Mesendoderm (in vitro differentiated cells): ENCODE measurements at regions not wholly inside any gene's neighbourhood (a gene's known extent, or its start where the extent isn't known, plus 50 kb on each side); places are given as distances from the start of the nearest gene placed in this dataset.

ENCODE experiments used
- DNase-seq: peaks from one replicate; pipeline ENCODE4 v3.0.0; 2013
- H2AK5ac ChIP-seq: 2 replicates; pipeline ENCODE4 v1.6.1; 2013; ENCODE audit warnings: low read length, inconsistent platforms
- H2BK120ac ChIP-seq: 2 replicates; pipeline ENCODE4 v1.6.1; 2013; ENCODE audit warnings: low read depth, mild to moderate bottlenecking, low read length, moderate library complexity, mixed read lengths
- H2BK15ac ChIP-seq: replicated peaks from 2 replicates; pipeline ENCODE4 v1.6.1; 2013; ENCODE audit warnings: low read depth, mild to moderate bottlenecking, moderate library complexity
- H2BK5ac ChIP-seq: 2 replicates; pipeline ENCODE4 v1.6.1; 2013; ENCODE audit warnings: low read length, inconsistent platforms
- H3K18ac ChIP-seq: 2 replicates; pipeline ENCODE4 v1.6.1; 2013; ENCODE audit warnings: mild to moderate bottlenecking, low read length, mixed read lengths
- H3K23ac ChIP-seq: one replicate; pipeline ENCODE4 v1.6.1; 2013; ENCODE audit warnings: low read length
- H3K27ac ChIP-seq: 2 replicates; pipeline ENCODE4 v1.5.1; 2013; ENCODE audit warnings: low read depth, mild to moderate bottlenecking, inconsistent platforms, low read length, moderate library complexity
- H3K27me3 ChIP-seq: 2 replicates; pipeline ENCODE4 v1.6.1; 2013; ENCODE audit warnings: low read length, control low read depth, mild to moderate bottlenecking, inconsistent platforms; ENCODE audit not compliant: insufficient read depth, poor library complexity
- H3K36me3 ChIP-seq: 2 replicates; pipeline ENCODE4 v1.6.1; 2013; ENCODE audit warnings: low read length, inconsistent platforms; ENCODE audit not compliant: control insufficient read depth, insufficient read depth
- H3K4ac ChIP-seq: one replicate; pipeline ENCODE4 v1.6.1; 2013; ENCODE audit warnings: low read depth, mild to moderate bottlenecking, low read length, moderate library complexity
- H3K4me1 ChIP-seq: 2 replicates; pipeline ENCODE4 v1.6.1; 2013; ENCODE audit warnings: low read depth, low read length, inconsistent platforms; ENCODE audit not compliant: control insufficient read depth
- H3K4me2 ChIP-seq: 2 replicates; pipeline ENCODE4 v1.6.1; 2013; ENCODE audit warnings: low read length
- H3K4me3 ChIP-seq: 2 replicates; pipeline ENCODE4 v1.5.1; 2013; ENCODE audit warnings: mild to moderate bottlenecking, low read length
- H3K56ac ChIP-seq: one replicate; pipeline ENCODE4 v1.6.1; 2013; ENCODE audit warnings: low read length
- H3K79me1 ChIP-seq: 2 replicates; pipeline ENCODE4 v1.6.1; 2013; ENCODE audit warnings: low read length, inconsistent platforms
- H3K79me2 ChIP-seq: 2 replicates; pipeline ENCODE4 v1.6.1; 2013; ENCODE audit warnings: mild to moderate bottlenecking, low read length; ENCODE audit not compliant: control insufficient read depth, insufficient read depth
- H3K9ac ChIP-seq: 2 replicates; pipeline ENCODE4 v1.6.1; 2013; ENCODE audit warnings: low read length, inconsistent platforms
- H4K5ac ChIP-seq: one replicate; pipeline ENCODE4 v1.6.1; 2013; ENCODE audit warnings: low read length
- H4K8ac ChIP-seq: one replicate; pipeline ENCODE4 v1.6.1; 2013; ENCODE audit warnings: low read depth, mild to moderate bottlenecking, control low read depth, low read length, moderate library complexity
- WGBS: extraction: QIAGEN DNeasy Blood & Tissue Kit; methylation state at CpG from one replicate; pipeline ENCODE4 v1.1.7; 2013; ENCODE audit warnings: low lambda C conversion rate, missing lambda C conversion rate; ENCODE audit not compliant: insufficient coverage; ENCODE audit errors: extremely low coverage; 5-methylcytosine and 5-hydroxymethylcytosine counted together

DNA sequence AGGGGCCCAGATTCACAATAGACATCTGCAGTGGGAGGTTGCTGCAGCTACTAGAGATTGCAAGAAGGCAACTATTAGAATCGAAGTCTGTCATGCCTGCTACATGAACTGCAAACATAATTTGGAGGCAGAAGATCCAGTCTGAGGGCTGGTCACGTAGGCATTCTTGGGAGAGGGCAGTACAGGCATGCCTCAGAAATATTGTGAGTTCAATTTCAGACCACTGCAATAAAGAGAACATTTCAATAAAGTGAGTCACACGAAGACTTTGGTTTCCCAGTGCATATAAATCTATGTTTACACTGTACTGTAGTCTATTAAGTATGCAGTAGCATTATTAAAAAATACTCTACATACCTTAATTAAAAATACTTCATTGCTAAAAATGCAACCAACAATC, 585.8 kb upstream of the FAT1 start:
- no peak for DNase-seq
- H3K36me3 ChIP-seq: no peaks in the 10 kb centered on the region
- no peak overlapping the region for H3K56ac ChIP-seq
- no peak overlapping the region for H4K5ac ChIP-seq
- no peaks in the 10 kb centered on the region for H3K79me2 ChIP-seq
- no peaks in the 10 kb centered on the region for H3K27me3 ChIP-seq
- H2AK5ac ChIP-seq: no peak overlapping the region
- H3K4me1 ChIP-seq: no peaks in the 10 kb centered on the region
- H2BK5ac ChIP-seq: no peak overlapping the region
- H3K18ac ChIP-seq: no peak overlapping the region
- no CpG with 5 or more reads among the region's 3 CpGs for WGBS
- H3K79me1 ChIP-seq: no peaks in the 10 kb centered on the region
- no peak overlapping the region for H3K9ac ChIP-seq
- no peak overlapping the region for H3K4me2 ChIP-seq
- no peak overlapping the region for H2BK15ac ChIP-seq
- no peak overlapping the region for H3K4me3 ChIP-seq
- no peak overlapping the region for H3K27ac ChIP-seq
- H4K8ac ChIP-seq: no peak overlapping the region
- no peak overlapping the region for H3K4ac ChIP-seq
- H2BK120ac ChIP-seq: no peak overlapping the region
- H3K23ac ChIP-seq: no peak overlapping the region

DNA sequence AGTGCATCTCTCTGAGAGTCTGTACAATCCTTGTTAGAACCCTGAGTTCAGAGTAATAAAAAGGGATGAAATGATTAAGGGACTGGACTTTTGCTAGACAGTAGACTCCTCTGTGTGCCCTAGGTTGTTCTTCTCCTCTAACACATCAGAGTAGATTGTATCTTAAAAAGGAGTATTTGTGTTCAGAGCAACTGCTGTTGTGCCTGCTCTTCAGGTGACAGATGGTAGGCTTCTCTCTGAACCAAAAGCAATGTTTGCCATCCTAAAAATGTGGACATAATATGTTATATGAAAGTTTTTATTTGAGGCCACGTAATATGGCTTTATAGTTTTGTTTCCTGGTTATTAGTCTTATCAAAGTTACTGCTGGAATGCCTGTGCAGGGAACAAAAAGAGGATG, 588.6 kb upstream of the FAT1 start:
- no peak overlapping the region for H3K9ac ChIP-seq
- H3K27me3 ChIP-seq: no peaks in the 10 kb centered on the region
- no CpG with 5 or more reads among the region's 1 CpG for WGBS
- no peak overlapping the region for H2AK5ac ChIP-seq
- H2BK5ac ChIP-seq: no peak overlapping the region
- H3K79me1 ChIP-seq: no peaks in the 10 kb centered on the region
- H3K4me1 ChIP-seq: no peaks in the 10 kb centered on the region
- H3K36me3 ChIP-seq: no peaks in the 10 kb centered on the region
- H3K79me2 ChIP-seq: no peaks in the 10 kb centered on the region
- H4K5ac ChIP-seq: no peak overlapping the region
- no peak overlapping the region for H3K23ac ChIP-seq
- no peak overlapping the region for H2BK120ac ChIP-seq
- no peak for DNase-seq
- H2BK15ac ChIP-seq: no peak overlapping the region
- H3K56ac ChIP-seq: no peak overlapping the region
- H4K8ac ChIP-seq: no peak overlapping the region
- H3K4me3 ChIP-seq: no peak overlapping the region
- no peak overlapping the region for H3K27ac ChIP-seq
- no peak overlapping the region for H3K4ac ChIP-seq
- no peak overlapping the region for H3K18ac ChIP-seq
- no peak overlapping the region for H3K4me2 ChIP-seq

DNA sequence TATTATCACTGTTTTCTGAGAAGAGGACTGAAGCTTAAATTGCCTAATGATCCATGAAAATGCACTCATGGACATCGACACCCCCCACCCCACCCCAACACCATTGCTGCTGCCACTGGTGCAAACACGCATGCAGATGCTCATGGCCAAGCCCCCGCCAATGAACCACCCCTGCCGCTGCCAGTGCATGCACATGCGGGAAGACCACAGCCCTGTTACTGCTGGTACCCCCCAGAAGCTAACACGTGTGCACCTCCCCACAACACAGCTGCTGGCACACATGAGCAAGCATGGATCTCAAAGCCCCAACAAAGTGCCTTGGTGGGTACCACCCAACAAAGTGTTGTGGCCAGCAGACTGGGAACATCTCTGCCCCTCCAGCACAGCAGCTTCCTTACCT, 594.1 kb upstream of the FAT1 start:
- Histone ChIP-seq H2BK120ac (no peak overlapping the region), H3K79me1 (no peaks in the 10 kb centered on the region), H2BK5ac (no peak overlapping the region), H3K27ac (no peak overlapping the region), H3K18ac (no peak overlapping the region), H3K4me1 (no peaks in the 10 kb centered on the region), H3K9ac (no peak overlapping the region), H3K4me3 (no peak overlapping the region), H2AK5ac (no peak overlapping the region), H4K8ac (no peak overlapping the region), H3K4ac (no peak overlapping the region), H3K36me3 (no peaks in the 10 kb centered on the region), H3K27me3 (no peaks in the 10 kb centered on the region), H3K56ac (no peak overlapping the region), H3K23ac (no peak overlapping the region), H3K4me2 (no peak overlapping the region), H2BK15ac (no peak overlapping the region), H3K79me2 (no peaks in the 10 kb centered on the region), H4K5ac (no peak overlapping the region)
- no CpG with 5 or more reads among the region's 6 CpGs for WGBS
- DNase-seq: no peak

DNA sequence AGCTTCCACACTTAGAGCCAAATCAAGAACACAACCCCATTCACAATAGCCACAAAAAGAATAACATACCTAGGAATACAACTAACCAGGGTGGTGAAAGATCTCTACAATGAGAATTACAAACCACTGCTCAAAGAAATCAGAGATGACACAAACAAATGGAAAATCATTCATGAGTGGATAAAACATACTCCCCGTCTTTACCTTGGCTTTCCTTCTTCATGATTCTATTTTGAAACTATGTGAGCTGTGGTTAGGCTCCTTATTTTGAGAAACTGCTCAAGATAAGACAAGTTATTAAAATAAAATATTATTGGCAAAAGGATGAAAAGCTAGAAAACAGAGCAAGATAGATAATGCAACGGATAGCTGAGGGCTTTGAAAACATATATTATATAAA, 598.1 kb upstream of the FAT1 start:
- H3K9ac ChIP-seq: no peak overlapping the region
- H2BK120ac ChIP-seq: no peak overlapping the region
- no peak overlapping the region for H3K18ac ChIP-seq
- no peak overlapping the region for H4K5ac ChIP-seq
- no CpG with 5 or more reads among the region's 2 CpGs for WGBS
- H3K4me3 ChIP-seq: no peak overlapping the region
- no peak overlapping the region for H2BK15ac ChIP-seq
- H3K36me3 ChIP-seq: no peaks in the 10 kb centered on the region
- H3K23ac ChIP-seq: no peak overlapping the region
- no peaks in the 10 kb centered on the region for H3K79me2 ChIP-seq
- H3K4me2 ChIP-seq: no peak overlapping the region
- H3K27ac ChIP-seq: no peak overlapping the region
- H2AK5ac ChIP-seq: no peak overlapping the region
- no peak for DNase-seq
- H3K56ac ChIP-seq: no peak overlapping the region
- no peaks in the 10 kb centered on the region for H3K4me1 ChIP-seq
- H3K79me1 ChIP-seq: no peaks in the 10 kb centered on the region
- H2BK5ac ChIP-seq: no peak overlapping the region
- no peak overlapping the region for H3K4ac ChIP-seq
- H3K27me3 ChIP-seq: no peaks in the 10 kb centered on the region
- no peak overlapping the region for H4K8ac ChIP-seq

DNA sequence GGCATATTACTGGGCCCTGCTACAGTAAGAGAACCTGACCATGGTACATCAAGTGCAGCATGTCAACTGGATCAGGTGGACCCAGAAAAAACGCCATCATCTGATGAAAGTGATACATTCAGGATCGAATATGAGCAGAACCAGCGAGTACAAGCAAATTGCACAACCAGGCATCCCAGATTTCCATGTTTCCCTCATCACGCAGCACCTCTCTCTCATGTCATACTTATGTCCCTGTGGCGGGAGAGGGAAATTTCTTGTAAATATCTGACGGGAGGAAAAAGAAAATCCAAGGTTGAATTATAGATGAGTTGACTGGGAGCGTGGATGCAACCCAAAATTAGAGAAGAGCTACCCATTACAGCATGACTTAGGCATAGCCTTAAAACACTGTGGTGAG, 608.5 kb upstream of the FAT1 start:
- Histone ChIP-seq H2BK15ac (no peak overlapping the region), H3K56ac (no peak overlapping the region), H3K9ac (no peak overlapping the region), H4K8ac (no peak overlapping the region), H2BK120ac (no peak overlapping the region), H3K18ac (no peak overlapping the region), H3K4me2 (no peak overlapping the region), H3K79me2 (no peaks in the 10 kb centered on the region), H3K27ac (no peak overlapping the region), H3K79me1 (no peaks in the 10 kb centered on the region), H3K4me3 (no peak overlapping the region), H3K27me3 (no peaks in the 10 kb centered on the region), H3K36me3 (no peaks in the 10 kb centered on the region), H3K23ac (no peak overlapping the region), H2BK5ac (no peak overlapping the region), H2AK5ac (no peak overlapping the region), H3K4ac (no peak overlapping the region), H4K5ac (no peak overlapping the region), H3K4me1 (no peaks in the 10 kb centered on the region)
- WGBS: no CpG with 5 or more reads among the region's 7 CpGs
- no peak for DNase-seq

DNA sequence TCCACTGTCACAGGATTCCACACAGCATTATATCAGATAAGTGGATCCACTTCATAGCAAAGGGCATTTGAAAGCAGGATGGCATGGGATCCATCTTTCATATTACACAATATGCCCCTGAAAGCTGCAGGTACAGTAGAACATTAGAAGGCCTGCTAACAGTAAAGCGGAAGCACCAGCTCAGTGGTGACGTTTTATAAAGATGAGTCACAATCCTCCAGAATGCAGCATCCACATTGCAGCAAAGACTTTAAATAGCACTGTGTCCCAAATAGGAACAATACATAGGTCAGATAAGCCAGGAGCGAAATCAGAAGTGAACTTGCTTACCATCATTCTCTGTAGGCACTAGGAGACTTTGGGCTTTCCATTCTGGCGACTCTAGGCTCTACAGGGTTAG, 609.5 kb upstream of the FAT1 start:
- no peak overlapping the region for H3K4me3 ChIP-seq
- no peak overlapping the region for H3K4ac ChIP-seq
- H3K36me3 ChIP-seq: no peaks in the 10 kb centered on the region
- H3K56ac ChIP-seq: no peak overlapping the region
- H3K27ac ChIP-seq: no peak overlapping the region
- H3K9ac ChIP-seq: no peak overlapping the region
- H3K23ac ChIP-seq: no peak overlapping the region
- no peak overlapping the region for H2BK120ac ChIP-seq
- no peak overlapping the region for H3K18ac ChIP-seq
- no peak overlapping the region for H4K5ac ChIP-seq
- H2BK15ac ChIP-seq: no peak overlapping the region
- no peak overlapping the region for H2BK5ac ChIP-seq
- no peak overlapping the region for H3K4me2 ChIP-seq
- no peaks in the 10 kb centered on the region for H3K27me3 ChIP-seq
- H2AK5ac ChIP-seq: no peak overlapping the region
- no CpG with 5 or more reads among the region's 4 CpGs for WGBS
- no peaks in the 10 kb centered on the region for H3K79me2 ChIP-seq
- H4K8ac ChIP-seq: no peak overlapping the region
- no peaks in the 10 kb centered on the region for H3K79me1 ChIP-seq
- no peak for DNase-seq
- H3K4me1 ChIP-seq: no peaks in the 10 kb centered on the region
